ENCODE measurements at regions not wholly inside any gene's neighbourhood (a gene's known extent, or its start where the extent isn't known, plus 50 kb on each side); places are given as distances from the start of the nearest gene placed in this dataset.

DNA sequence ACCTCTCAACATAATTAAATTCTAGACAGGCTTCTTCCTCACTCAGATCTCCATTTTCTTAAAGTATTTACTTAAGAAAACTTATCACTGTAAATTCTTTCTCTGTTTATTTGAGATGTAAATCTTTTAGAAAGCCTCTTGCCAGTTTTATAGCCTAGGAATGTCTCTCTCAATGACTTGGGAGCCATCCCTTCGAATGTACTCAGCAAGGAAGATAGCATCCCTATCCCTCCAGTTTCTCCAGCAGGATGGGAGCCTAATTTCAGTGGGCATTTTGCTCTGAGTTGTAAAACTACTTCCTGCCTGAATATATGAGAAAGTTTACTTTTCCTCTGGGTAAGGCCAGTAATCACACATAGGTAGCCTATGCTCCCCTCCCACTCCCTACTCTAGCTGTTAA, 558.5 kb upstream of the ARRDC3 start:
- TF ChIP-seq RELA (CRISPR knock-in tag; IDR thresholded peaks at IDR 0.05; ENCODE audit: borderline replicate concordance) = no peak
- TF ChIP-seq, protein P1, sequence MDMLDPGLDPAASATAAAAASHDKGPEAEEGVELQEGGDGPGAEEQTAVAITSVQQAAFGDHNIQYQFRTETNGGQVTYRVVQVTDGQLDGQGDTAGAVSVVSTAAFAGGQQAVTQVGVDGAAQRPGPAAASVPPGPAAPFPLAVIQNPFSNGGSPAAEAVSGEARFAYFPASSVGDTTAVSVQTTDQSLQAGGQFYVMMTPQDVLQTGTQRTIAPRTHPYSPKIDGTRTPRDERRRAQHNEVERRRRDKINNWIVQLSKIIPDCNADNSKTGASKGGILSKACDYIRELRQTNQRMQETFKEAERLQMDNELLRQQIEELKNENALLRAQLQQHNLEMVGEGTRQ (CRISPR knock-in tag; IDR thresholded peaks at IDR 0.05) = no peak
- no peak for TF ChIP-seq NR1H2 (CRISPR knock-in tag; IDR thresholded peaks at IDR 0.05)
